ENCODE measurements at regions not wholly inside any gene's neighbourhood (a gene's known extent, or its start where the extent isn't known, plus 50 kb on each side); places are given as distances from the start of the nearest gene placed in this dataset.
"Not testable (repeated sequence)": the region's sequence is repeated elsewhere in the genome, so short reads cannot be mapped to it uniquely, and the experiment has no call there.

DNA sequence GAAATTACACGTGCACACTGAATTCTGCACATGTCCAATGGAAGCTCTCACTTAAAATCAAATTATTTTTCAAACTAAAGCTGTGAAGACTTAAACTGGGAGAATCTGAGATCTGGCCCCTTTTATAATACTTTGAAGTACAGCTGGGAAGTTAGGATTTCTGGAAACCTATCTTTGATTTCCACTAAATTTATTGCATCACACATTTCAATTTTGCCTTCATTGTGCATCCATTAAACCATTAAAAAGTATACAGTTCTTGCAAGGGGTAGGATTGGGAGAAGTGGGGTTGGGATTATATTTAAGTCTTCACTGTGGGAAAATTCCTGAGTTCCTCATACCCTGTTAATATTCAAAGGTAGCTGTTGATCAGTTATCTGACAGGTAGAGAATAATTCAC lies 1229.6 kb upstream of the ZEB2 start:
- Mint-ChIP-seq H3K4me1 (peaks cover 41% of the 10 kb centered on the region), H3K4me3 (no peak overlapping the region), H3K9me3 (no peaks in the 10 kb centered on the region), H3K27me3 (no peaks in the 10 kb centered on the region), H3K27ac (no peak overlapping the region), H3K36me3 (no peaks in the 10 kb centered on the region)
- ATAC-seq (ENCODE audit: low read depth) (no peak), DNase-seq (ENCODE audit: low spot score in 2 of 2) (no peak)

DNA sequence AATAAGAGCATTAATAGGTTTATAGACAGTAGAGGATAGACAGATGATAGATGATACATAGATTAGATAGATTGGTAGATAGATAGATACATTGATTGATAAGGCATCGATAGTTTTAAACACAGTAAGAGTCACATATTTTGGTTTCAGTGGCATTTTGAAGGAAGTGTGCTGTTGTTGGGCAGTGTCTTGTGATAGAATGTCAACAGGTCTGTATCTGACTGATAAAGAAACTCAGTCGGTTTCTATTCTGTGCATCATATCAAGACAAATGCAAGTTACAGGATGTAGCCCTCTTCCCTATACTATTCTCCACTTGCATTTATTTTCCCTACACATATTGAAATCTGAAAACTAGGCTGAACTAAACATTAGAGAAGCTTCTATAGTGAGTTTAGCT lies 1229.0 kb upstream of the ZEB2 start:
- Mint-ChIP-seq H3K9me3 (no peaks in the 10 kb centered on the region), H3K27ac (peak overlapping the region; percentile 2)

DNA sequence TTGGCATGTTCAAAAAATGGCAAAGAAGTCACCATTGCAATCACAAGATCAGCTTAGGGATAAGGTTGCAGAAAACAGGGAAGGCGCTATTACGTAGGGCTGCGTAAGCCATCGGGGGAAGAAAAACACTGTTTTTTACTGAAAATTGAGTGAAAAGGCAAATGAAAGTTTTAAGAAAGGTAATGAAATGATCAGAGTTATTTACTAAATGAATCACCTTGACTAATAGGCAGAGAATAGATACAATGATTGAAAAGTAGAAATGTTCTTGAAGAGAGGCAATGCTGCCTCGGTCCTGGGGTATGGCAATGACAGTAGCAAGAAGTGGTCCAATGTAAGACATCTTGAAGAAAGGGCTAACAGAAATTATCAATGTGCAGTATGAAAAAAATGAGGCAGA lies 1227.8 kb upstream of the ZEB2 start:
- Mint-ChIP-seq H3K36me3 (no peaks in the 10 kb centered on the region), H3K27ac (peak overlapping the region; percentile 22), H3K4me1 (peaks cover 51% of the 10 kb centered on the region), H3K9me3 (no peaks in the 10 kb centered on the region), H3K4me3 (no peak overlapping the region), H3K27me3 (no peaks in the 10 kb centered on the region)
- ATAC-seq (ENCODE audit: low read depth) (no peak), DNase-seq (ENCODE audit: low spot score in 2 of 2) (no peak)

More for the DNA sequence above, 1229.0 kb upstream of the ZEB2 start:
- peak; percentile 21 for ATAC-seq (ENCODE audit: low read depth)
- Mint-ChIP-seq H3K4me1 (peaks cover 44% of the 10 kb centered on the region), H3K4me3 (no peak overlapping the region), H3K36me3 (no peaks in the 10 kb centered on the region), H3K27me3 (no peaks in the 10 kb centered on the region)
- no peak for DNase-seq (ENCODE audit: low spot score in 2 of 2)

GRCh38 chr2:145745387-145745721 lies 1225.4 kb upstream of the ZEB2 start:
- H3K9me3 Mint-ChIP-seq; ATAC-seq (ENCODE audit: low read depth); H3K27me3 Mint-ChIP-seq; H3K4me3 Mint-ChIP-seq; H3K36me3 Mint-ChIP-seq; DNase-seq (ENCODE audit: low spot score in 2 of 2): not testable (repeated sequence)
- Mint-ChIP-seq H3K27ac (peak overlapping the region; percentile 2), H3K4me1 (peaks cover 33% of the 10 kb centered on the region)

DNA sequence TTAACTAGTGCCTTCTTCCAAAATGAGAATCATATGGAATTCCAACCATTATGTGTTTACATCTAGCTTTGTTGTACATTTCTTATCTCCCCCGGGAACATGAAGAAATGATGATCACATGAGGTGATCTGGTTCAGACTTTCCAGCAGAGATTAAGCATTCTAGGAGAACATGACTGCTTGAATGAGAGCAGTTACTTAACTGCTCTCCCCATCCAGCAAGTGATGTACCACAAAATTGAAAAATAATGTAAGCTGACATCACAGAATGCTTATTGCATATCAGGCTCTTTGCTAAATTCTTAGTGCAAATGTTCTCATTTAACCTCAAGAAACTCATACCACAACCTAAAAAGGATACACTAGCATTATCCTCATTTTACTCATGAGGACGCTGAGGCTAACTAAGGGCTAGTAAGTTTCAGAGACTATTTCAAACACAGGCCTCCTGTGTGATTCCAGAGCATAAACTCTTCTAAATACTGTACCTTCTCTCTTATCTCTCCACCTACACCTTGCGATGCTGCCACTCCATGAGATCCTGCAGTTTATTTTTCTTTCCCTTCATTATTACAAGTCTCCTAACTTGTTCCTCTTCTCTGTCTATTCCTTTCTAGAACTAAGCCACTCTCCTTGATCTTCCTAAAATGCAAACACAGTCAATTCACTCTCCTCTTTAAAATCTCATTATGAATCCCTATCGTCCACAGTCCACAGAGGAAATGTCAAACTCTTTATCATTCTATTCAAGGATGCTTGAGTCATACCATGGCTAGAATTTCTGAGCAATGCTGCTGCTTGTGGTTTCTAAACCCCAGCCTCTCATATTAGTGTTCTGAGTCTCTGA lies 1224.8 kb upstream of the ZEB2 start:
- Mint-ChIP-seq H3K4me3 (no peak overlapping the region), H3K4me1 (peaks cover 34% of the 10 kb centered on the region), H3K27me3 (no peaks in the 10 kb centered on the region), H3K27ac (peak overlapping the region; percentile 2), H3K9me3 (no peaks in the 10 kb centered on the region), H3K36me3 (no peaks in the 10 kb centered on the region)
- DNase-seq (ENCODE audit: low spot score in 2 of 2) (no peak), ATAC-seq (ENCODE audit: low read depth) (no peak)

DNA sequence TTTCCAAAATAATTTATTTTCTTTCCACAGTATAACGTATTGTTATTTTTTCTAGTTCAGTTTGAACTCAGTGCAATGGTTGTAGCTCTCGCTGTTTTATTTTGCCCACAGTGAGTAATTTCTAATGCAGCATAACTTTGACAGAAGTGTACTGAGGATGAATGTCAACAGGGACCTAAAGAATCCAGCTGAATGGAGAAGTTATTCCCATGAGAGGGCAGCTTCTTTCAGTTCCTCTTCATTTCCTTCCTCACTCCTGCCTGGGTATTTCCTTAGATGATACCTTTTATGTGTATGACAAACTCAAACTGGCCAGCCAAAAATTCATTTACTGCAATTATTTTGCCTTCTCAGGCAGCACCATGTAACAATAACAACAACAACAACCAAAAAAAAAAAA lies 1223.1 kb upstream of the ZEB2 start:
- no peaks in the 10 kb centered on the region for H3K9me3 Mint-ChIP-seq
- no peaks in the 10 kb centered on the region for H3K36me3 Mint-ChIP-seq
- H3K27ac Mint-ChIP-seq = no peak overlapping the region
- peak in 1 of 2 donors; percentile 28 for DNase-seq (ENCODE audit: low spot score in 2 of 2)
- ATAC-seq (ENCODE audit: low read depth) = peak; percentile 96
- H3K4me1 Mint-ChIP-seq = peaks cover 27% of the 10 kb centered on the region
- H3K4me3 Mint-ChIP-seq = peak overlapping the region; percentile 35
- no peaks in the 10 kb centered on the region for H3K27me3 Mint-ChIP-seq

DNA sequence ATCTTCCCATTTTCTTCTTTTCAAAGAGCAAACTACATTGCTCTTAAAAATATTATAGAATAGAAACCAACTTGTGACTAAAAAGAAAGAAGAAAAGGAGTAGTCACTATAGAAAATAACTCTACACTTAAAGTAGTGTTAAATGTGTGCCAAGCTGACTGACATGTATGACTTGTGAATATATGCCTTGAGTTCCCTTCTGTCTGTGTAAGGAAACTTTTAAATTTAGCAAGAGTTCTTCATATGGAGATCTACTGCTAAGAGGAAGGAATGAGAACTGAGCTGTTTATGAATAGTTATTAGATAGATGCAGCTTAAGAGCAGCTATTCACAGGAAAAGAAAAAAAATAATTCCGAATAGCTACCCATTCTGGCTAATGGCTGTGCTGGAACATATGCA lies 1221.7 kb upstream of the ZEB2 start:
- Mint-ChIP-seq H3K27ac (no peak overlapping the region), H3K9me3 (no peaks in the 10 kb centered on the region), H3K4me3 (no peak overlapping the region), H3K4me1 (peaks cover 26% of the 10 kb centered on the region), H3K27me3 (no peaks in the 10 kb centered on the region), H3K36me3 (no peaks in the 10 kb centered on the region)
- DNase-seq (ENCODE audit: low spot score in 2 of 2) (no peak), ATAC-seq (ENCODE audit: low read depth) (no peak)

- ATAC-seq (ENCODE audit: low read depth) = no peak
- peaks cover 23% of the 10 kb centered on the region for H3K4me1 Mint-ChIP-seq
- H3K36me3 Mint-ChIP-seq = no peaks in the 10 kb centered on the region
- H3K27ac Mint-ChIP-seq = no peak overlapping the region
- H3K4me3 Mint-ChIP-seq = no peak overlapping the region
- no peaks in the 10 kb centered on the region for H3K9me3 Mint-ChIP-seq
- no peaks in the 10 kb centered on the region for H3K27me3 Mint-ChIP-seq
- no peak for DNase-seq (ENCODE audit: low spot score in 2 of 2)
These were observed 1221.3 kb upstream of the ZEB2 start for GRCh38 chr2:145741181-145741580.

GRCh38 chr2:145740302-145740701 lies 1220.4 kb upstream of the ZEB2 start:
- no peaks in the 10 kb centered on the region for H3K27me3 Mint-ChIP-seq
- no peak for ATAC-seq (ENCODE audit: low read depth)
- H3K4me3 Mint-ChIP-seq = no peak overlapping the region
- peaks cover 22% of the 10 kb centered on the region for H3K4me1 Mint-ChIP-seq
- no peak for DNase-seq (ENCODE audit: low spot score in 2 of 2)
- H3K9me3 Mint-ChIP-seq = no peaks in the 10 kb centered on the region
- H3K36me3 Mint-ChIP-seq = no peaks in the 10 kb centered on the region
- H3K27ac Mint-ChIP-seq = no peak overlapping the region

- H3K27ac Mint-ChIP-seq = peak overlapping the region; percentile 35
- no peak overlapping the region for H3K4me3 Mint-ChIP-seq
- H3K27me3 Mint-ChIP-seq = no peaks in the 10 kb centered on the region
- ATAC-seq (ENCODE audit: low read depth) (no peak), DNase-seq (ENCODE audit: low spot score in 2 of 2) (no peak)
- H3K4me1 Mint-ChIP-seq = peaks cover 18% of the 10 kb centered on the region
- no peaks in the 10 kb centered on the region for H3K9me3 Mint-ChIP-seq
- no peaks in the 10 kb centered on the region for H3K36me3 Mint-ChIP-seq
These were observed 1219.8 kb upstream of the ZEB2 start for GRCh38 chr2:145739681-145740080.

- Mint-ChIP-seq H3K27ac (no peak overlapping the region), H3K4me1 (peaks cover 8% of the 10 kb centered on the region), H3K27me3 (no peaks in the 10 kb centered on the region), H3K9me3 (no peaks in the 10 kb centered on the region), H3K4me3 (no peak overlapping the region), H3K36me3 (no peaks in the 10 kb centered on the region)
- DNase-seq (ENCODE audit: low spot score in 2 of 2) = no peak
- ATAC-seq (ENCODE audit: low read depth) = no peak
These were observed 1217.0 kb upstream of the ZEB2 start for GRCh38 chr2:145736871-145737270.

- no peak overlapping the region for H3K4me3 Mint-ChIP-seq
- DNase-seq (ENCODE audit: low spot score in 2 of 2) = no peak
- H3K27me3 Mint-ChIP-seq = no peaks in the 10 kb centered on the region
- no peak for ATAC-seq (ENCODE audit: low read depth)
- no peak overlapping the region for H3K27ac Mint-ChIP-seq
- H3K9me3 Mint-ChIP-seq = no peaks in the 10 kb centered on the region
- no peaks in the 10 kb centered on the region for H3K36me3 Mint-ChIP-seq
- no peaks in the 10 kb centered on the region for H3K4me1 Mint-ChIP-seq
These were observed 1211.5 kb upstream of the ZEB2 start for GRCh38 chr2:145731467-145731866.

DNA sequence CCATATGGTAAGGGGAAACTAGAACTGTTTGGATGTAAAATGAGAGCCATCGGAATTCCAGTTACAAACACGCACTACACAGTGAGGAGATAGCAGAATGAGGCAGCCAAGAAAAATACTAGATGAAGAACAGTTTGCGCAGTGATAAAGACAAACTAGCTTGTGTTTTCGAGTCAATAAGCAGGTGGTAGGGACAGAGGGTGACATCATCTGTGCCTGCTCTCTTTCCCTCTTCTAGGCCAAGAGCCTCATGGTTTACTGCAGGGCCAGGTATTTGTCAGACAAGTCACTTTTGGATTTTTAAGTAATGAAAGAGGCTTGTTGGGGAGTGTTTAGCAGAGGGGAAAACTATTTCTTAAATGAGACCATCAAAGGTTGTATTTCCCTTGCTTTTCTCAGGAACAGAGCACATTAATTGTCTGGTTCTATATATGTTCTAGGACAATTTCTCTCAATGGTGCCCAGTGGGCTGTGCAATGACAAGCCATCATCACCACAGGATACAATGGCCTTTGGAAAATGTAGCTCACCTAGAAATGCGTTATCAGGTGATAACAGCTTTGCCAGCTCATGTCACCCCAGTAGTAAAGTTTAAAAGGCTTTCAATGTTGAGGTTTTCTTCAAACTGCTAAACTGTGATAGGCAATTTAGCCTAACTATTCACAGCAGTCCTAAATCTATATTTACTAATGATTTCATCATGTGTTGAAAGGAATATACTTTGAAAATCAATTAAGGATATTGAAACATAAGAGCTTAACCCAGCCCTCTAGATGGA lies 1210.3 kb upstream of the ZEB2 start:
- Mint-ChIP-seq H3K4me1 (no peaks in the 10 kb centered on the region), H3K27me3 (no peaks in the 10 kb centered on the region), H3K9me3 (no peaks in the 10 kb centered on the region), H3K36me3 (no peaks in the 10 kb centered on the region), H3K27ac (no peak overlapping the region), H3K4me3 (no peak overlapping the region)
- ATAC-seq (ENCODE audit: low read depth) = no peak
- DNase-seq (ENCODE audit: low spot score in 2 of 2) = no peak

DNA sequence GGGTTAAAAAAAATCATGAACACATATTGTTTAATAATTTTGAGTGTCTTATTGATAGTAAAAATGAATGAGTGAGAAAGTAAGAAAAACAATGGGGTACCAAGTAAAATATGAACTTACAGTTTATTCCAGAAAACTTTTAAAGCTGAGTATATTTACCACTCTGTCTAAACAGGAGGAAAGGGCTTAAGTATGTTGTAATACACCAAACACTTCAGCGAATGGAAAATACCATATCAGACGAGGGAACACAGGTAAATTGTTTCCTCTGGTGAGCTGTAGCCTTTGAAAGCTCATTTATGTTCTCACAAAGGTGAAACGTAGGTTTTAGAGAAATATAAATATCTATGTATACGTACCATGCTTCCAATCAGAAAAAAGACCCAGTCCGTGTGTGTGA lies 1209.6 kb upstream of the ZEB2 start:
- H3K27me3 Mint-ChIP-seq = no peaks in the 10 kb centered on the region
- no peaks in the 10 kb centered on the region for H3K4me1 Mint-ChIP-seq

More for the DNA sequence above, 1209.6 kb upstream of the ZEB2 start:
- Mint-ChIP-seq H3K4me3 (no peak overlapping the region), H3K36me3 (no peaks in the 10 kb centered on the region), H3K9me3 (no peaks in the 10 kb centered on the region), H3K27ac (no peak overlapping the region)
- ATAC-seq (ENCODE audit: low read depth) (no peak), DNase-seq (ENCODE audit: low spot score in 2 of 2) (no peak)

Measured in memory B cell (primary cell).